ENCODE measurements at regions not wholly inside any gene's neighbourhood (a gene's known extent, or its start where the extent isn't known, plus 50 kb on each side); places are given as distances from the start of the nearest gene placed in this dataset.

- TF ChIP-seq HOMEZ (CRISPR knock-in tag; IDR thresholded peaks at IDR 0.05; ENCODE audit: low read depth) (0 out of 2 replicates have a peak, but pooled peaks have one; percentile 25), CEBPB (IDR thresholded peaks at IDR 0.05; ENCODE audit: borderline replicate concordance, low read depth, low read length) (peak; percentile 46; the same call in 1 of the 2 replicates), KLF6 (CRISPR knock-in tag; IDR thresholded peaks at IDR 0.05) (peak; percentile 53; the same call in 1 of the 2 replicates), NFE2L1 (CRISPR knock-in tag; IDR thresholded peaks at IDR 0.05; ENCODE audit: borderline replicate concordance) (no peak), CREB3 (CRISPR knock-in tag; IDR thresholded peaks at IDR 0.05) (no peak), RAD21 (CRISPR knock-in tag; IDR thresholded peaks at IDR 0.05) (peak; percentile 96), NFATC3 (CRISPR knock-in tag; IDR thresholded peaks at IDR 0.05) (no peak), ARID5B (CRISPR knock-in tag; IDR thresholded peaks at IDR 0.05) (peak; percentile 48), TARDBP (CRISPR knock-in tag; IDR thresholded peaks at IDR 0.05) (peak; percentile 47; the same call in 1 of the 2 replicates), ZNF33B (CRISPR knock-in tag; IDR thresholded peaks at IDR 0.05) (no peak), KAT8 (CRISPR knock-in tag; IDR thresholded peaks at IDR 0.05) (peak; percentile 54; the same call in 1 of the 2 replicates), FOXK1 (CRISPR knock-in tag; IDR thresholded peaks at IDR 0.05; ENCODE audit: borderline replicate concordance, low read depth) (peak; percentile 50; the same call in 1 of the 2 replicates), XRCC5 (optimal IDR thresholded peaks at IDR 0.05; ENCODE audit: low read length) (peak; percentile 19), RBAK (CRISPR knock-in tag; IDR thresholded peaks at IDR 0.05) (no peak), ERF (CRISPR knock-in tag; IDR thresholded peaks at IDR 0.05) (peak; percentile 61; the same call in 1 of the 2 replicates), ZMYM4 (CRISPR knock-in tag; IDR thresholded peaks at IDR 0.05) (peak; percentile 68), HMGXB4 (CRISPR knock-in tag; IDR thresholded peaks at IDR 0.05; ENCODE audit: borderline replicate concordance in 1 of 2, low read depth in 1 of 2) (peak in 1 of 2 experiments; percentile 35; a peak in 1 of 4 replicates)
Measured at GRCh38 chr13:48769107-48769704, 115.5 kb downstream of the CYSLTR2 start (continued).

Measured in HepG2 (cell line).